ENCODE measurements at regions not wholly inside any gene's neighbourhood (a gene's known extent, or its start where the extent isn't known, plus 50 kb on each side); places are given as distances from the start of the nearest gene placed in this dataset.
"Not testable (repeated sequence)": the region's sequence is repeated elsewhere in the genome, so short reads cannot be mapped to it uniquely, and the experiment has no call there.

DNA sequence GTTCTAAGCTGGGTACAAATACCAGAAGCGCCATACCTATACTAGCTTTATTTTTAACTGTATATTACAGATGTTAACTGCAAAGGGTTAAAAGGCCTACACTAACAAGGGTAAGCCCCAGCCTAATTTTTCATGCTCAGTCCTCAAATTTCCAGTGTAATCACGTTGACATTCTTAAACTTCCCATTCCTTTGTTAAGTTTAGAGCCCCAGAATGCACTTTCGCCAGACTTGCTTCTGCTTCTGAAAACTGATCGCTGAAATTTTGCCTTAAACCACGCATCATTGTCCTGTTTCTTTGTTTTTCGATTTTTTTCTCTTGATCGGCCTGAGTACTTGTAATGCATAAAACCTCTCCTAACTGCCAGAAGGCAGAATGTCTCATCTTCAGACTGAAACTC, 2141.9 kb upstream of the AGA start:
- no peak for DNase-seq (ENCODE audit: low read depth)

DNA sequence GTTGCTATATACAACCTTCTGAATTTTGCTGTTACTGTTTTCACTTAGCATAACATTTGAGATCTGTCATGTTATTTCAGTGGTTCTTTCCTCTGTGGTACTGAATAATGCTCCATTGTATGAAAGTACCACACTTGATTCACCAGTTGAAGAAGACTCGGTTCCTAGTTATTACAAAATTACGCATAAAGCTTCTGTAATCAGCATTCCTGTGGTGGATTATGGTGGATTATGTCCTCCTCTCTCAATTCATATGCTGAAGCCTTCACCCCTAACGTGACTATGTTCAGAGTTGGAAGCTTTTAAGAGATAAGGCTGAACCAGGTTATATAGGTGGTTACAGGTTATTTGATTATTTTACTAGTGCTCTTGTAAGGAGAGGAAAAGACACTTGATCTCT, 2143.5 kb upstream of the AGA start:
- DNase-seq (ENCODE audit: low read depth): no peak

DNA sequence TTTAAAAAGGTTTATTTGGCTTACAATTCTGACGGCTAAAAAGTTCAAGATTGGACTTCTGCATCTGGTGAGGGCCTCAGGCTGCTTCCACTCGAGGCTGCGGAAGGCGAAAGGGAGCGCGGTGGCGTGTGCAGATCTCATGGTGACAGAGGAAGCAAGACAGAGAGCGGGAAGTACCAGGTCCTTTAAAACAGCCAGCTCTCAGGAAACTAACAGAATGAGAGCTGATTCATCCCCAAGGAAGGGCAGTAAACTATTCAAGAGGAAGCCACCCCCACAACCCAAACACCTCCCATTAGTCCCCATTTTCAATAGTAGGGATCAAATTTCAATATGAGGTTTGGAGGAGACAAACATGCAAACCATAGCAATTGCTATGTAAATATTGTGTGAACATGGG, 2144.2 kb upstream of the AGA start:
- DNase-seq (ENCODE audit: low read depth): peak; percentile 47

DNA sequence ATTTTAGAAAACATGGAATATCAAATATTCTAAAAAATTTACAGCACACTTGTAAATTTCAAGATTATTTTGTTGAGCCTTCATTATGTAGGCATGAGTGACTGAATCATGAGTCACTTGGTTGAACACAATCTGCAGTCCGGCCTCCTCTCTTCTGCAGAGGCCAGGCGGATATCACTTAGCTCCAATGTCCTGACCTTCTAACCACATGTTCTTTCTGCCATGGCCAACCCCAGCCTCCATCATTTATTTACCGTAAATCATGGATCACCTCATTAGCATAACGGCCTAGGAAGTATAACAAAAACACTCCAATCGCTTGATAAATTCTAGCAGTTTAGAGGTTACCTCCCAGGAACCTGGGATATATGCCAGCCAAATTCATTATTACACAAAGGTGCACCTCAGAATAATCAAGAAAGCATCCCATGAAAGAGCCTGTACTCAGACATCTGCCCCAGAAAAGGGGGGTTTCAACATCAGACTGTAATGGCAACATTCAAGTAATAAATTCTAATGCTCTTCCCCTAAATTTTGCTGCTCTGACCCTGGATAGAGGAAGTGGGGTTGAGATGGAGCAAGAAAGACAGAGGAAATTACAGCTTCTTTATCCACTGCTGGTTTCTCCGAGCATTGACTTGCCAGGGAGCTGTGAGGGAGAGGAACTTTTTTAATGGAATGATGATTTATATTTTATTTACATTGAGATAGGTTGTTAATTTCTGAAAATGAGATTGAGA, 2153.6 kb upstream of the AGA start:
- peak; percentile 90 for DNase-seq (ENCODE audit: low read depth)

DNA sequence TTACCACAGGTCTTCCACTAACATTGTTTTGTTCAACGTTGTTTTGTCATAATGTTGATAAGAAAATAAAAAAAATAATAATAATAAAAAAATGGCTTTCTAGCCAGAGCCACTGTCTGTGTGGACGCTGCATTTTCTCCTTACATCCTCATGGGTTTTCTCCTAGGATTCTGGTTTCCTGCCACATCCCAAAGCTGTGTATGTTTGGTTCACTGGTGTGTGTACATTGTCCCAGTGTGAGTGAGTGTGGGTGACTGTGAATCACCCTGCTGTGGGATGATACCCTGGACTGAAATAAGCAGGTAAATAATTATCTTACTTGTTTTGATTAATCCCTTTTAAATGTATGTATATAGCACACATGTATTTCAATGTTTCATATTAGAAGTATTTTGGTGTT, 2154.4 kb upstream of the AGA start:
- peak; percentile 52 for DNase-seq (ENCODE audit: low read depth)

DNA sequence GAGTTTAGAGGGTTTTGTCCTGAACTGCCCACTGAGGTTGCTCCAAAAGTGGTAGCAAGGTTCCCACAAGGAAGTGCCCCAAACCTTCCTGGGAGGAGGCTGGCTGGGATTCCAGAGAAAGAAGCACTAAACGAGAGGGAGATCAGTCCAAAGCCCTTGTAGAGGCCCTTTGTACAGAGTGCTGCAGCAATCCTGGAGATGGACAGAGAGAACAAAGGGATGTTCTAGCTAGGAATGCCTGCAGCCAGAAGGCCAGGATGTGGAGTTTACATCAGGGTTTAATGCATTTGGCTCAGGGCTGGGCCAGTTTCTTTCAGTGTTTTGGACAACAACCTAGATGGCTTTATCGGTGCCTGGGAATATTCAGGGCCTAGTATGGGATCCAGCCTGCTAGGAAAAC, 2155.1 kb upstream of the AGA start:
- no peak for DNase-seq (ENCODE audit: low read depth)

DNA sequence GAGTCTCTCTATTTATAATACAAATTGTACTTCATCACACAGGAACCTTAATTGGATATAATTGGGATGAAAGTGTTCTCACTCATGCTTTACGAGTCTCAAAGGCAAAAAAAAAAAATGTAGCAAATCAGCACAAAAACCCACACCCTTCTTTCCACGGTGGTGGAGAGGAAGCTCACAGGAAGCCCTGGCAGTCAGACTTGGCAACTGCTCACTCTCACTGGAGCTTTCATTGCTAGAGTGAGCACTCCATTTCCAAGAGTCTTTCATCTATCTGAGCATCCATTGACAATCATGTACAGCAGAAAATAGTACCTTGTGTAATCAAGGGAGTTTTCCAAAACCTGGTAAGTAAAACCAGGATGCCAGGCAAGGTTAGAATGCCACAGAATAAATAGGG, 2159.4 kb upstream of the AGA start:
- DNase-seq (ENCODE audit: low read depth): peak; percentile 38

DNA sequence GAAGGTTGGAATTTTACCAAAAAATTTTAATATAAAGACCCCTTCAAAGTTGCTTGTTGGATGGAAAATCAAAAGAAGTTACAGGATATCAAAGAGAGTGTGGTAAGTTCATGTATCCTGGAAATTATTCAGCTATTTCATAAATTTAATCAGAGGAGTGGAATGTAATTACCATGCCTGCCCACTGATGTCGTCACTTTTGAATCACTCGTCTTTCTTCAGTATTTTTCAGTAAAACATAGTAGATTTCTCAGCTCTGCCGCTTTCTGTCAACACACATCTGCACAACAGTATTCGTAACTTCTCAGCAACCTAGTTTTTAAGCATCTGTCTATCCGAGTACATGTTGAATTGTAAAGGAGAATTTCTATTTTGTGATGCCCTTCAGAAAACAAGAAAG, 2163.0 kb upstream of the AGA start:
- peak; percentile 80 for DNase-seq (ENCODE audit: low read depth)

DNA sequence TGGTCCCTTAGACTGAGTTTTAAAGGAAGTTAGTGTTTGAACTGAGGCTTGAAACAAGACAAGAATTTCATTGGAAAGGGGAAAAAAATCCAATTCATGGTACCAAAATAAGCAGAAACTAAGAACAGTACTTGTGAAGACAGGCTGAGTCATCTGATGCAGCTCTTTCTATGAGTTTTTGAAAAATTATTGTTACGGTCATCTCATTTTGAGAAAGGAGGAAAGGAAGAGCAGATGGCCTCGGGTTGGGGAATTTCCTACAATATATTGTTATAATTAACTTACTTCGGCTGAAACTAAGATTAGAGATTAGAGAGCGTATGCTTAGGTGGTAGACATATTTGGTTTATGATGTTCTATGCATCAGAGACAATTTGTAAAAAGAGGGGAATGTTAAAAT, 2164.8 kb upstream of the AGA start:
- DNase-seq (ENCODE audit: low read depth): peak; percentile 47

DNA sequence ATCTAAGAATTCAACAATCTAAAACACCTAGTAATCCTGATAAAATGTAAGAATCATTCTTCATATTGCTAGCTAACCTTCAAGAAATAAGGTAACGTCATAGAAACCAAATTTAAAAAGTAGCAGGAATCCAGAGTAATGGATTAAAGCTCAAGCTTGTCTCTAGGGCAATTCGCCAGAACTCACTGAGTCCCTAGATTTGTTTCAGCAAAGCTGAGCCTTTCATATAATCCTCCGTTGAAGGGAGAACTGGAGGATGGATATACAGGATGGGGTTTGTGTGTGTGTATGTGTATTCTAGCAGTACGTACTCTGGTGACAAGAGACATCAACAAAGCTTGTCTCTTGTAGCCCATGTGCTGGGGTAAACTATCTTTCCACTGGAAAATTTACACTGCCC, 2173.5 kb upstream of the AGA start:
- DNase-seq (ENCODE audit: low read depth): peak; percentile 23

DNA sequence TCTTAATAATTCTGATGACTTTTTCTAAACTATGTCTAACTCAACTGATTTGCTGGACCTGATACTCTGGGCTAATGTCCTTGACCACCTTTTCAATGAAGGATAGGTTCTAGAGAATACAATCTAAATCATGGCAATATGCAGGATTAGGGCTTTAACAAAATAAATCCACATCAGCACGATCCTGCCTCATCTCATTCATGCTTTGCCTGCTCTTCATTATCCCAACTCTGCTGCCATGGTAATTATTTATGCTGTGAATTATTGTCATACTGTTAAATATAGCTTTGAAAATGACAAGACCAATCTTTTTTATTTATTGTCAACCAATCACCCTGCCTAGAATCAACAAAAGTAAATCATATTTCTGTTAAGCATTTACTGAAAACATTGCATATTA, 2176.7 kb upstream of the AGA start:
- no peak for DNase-seq (ENCODE audit: low read depth)

DNA sequence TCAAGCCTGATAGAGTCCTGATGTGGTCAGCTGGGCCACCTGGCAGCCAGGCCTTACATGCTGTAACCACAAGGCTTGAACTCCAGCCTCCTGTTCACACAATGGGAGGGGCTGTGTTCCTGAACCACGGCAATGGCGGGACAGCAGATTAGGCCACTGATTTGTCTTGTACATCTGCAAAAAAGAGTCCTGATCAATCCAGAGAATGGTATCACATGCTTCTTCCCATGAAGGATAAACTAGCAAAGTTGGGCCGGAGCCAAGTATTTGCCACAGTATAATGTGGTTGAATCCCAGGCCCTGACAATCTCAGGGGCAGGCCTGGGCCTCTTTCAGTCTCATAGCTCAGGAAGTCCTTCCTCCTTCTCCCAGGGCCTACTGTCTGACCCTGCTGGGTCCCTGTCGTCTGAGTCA, 2182.5 kb upstream of the AGA start:
- peak; percentile 81 for DNase-seq (ENCODE audit: low read depth)

DNA sequence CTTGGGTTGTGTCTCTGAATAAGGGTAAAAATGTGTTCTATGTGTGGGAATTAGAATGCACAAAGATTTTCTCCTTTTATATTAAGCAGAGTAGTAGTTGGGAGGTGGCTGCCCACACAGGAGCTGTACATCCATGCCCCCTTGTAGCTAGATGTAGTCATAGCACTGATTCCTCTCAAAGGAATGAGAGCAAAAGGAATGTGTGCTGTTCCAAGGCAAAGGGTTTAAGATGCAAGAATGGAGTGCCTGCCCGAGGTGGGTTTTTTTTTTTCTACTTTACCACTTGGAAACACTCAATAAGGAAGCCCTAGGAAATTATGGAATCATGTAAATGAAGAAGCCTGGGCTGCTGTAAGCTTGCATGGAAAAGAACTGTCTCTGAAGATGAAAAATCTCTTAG, 2183.2 kb upstream of the AGA start:
- peak; percentile 83 for DNase-seq (ENCODE audit: low read depth)

DNA sequence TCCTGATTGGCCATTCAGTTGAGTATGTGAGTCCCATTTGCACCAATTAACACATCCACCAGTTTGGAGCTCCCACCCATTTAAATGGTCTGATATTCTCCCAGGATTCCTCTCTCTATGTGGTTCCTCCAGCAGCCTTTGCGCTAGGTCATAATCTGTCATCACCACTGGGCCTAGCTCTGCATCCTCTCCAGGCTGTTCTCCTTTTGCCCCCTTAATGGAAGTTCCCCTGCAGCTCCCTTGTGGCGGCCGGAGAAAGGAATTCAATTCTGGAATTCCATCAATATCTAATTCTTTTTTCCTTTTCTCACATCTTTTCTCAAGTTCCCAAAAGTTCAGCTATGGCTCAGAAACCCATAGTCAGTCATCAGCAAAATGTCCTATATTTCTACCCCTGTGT, 2184.4 kb upstream of the AGA start:
- DNase-seq (ENCODE audit: low read depth): peak; percentile 34

DNA sequence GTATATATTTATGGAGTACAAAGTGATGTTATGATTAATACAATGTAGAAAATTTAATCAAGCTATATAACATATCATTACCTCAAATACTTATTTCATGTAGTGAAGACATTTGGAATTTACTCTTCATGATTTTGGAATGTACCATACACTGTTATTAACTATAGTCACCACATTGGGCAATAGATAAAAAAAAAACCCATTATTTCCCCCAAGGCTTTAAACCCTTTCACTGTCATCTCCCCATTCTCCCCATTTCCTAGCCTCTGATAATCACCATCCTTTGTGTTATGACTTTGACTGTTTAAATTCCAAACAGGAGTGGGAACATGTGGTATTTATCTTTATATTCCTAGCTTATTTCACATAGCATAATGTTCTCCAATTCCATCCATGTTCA, 2189.1 kb upstream of the AGA start:
- no peak for DNase-seq (ENCODE audit: low read depth)

DNA sequence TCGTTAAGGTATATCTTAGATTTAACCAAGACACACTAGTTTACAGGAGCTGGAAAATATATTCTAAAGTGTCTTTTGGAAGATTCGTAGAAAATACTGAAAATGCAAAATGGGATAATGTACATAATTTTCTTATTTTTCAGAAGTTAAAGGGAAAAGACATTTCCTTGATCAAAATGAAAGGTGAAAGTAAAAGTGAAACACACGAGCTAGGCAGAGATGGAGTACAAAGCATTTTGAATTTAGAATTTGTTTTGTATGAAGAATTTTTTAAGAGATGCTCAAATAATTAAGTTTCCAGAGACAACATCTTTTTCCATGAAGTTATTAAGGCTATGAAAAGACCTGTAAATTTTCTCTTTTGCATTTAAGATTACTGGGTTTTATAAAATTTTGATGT, 2192.6 kb upstream of the AGA start:
- DNase-seq (ENCODE audit: low read depth): no peak

DNA sequence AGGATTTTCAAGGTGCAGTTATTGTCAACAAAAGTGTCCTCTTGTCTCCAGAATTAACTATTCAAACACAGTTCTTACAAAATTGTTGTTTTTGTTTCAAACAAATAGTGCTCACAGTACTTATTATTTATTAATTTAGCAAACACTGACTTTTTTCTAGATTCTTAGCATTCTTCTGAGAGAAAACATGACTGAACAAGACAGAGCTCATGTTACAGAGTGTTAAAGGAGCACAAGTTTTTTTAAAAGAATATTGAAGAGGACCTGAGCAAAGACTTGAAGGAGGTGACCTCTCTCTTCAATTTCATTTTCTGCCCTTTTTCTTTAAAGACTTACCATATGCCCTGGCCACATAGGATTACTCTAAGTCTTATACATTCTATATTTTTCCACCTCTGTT, 2220.3 kb upstream of the AGA start:
- DNase-seq (ENCODE audit: low read depth): no peak

DNA sequence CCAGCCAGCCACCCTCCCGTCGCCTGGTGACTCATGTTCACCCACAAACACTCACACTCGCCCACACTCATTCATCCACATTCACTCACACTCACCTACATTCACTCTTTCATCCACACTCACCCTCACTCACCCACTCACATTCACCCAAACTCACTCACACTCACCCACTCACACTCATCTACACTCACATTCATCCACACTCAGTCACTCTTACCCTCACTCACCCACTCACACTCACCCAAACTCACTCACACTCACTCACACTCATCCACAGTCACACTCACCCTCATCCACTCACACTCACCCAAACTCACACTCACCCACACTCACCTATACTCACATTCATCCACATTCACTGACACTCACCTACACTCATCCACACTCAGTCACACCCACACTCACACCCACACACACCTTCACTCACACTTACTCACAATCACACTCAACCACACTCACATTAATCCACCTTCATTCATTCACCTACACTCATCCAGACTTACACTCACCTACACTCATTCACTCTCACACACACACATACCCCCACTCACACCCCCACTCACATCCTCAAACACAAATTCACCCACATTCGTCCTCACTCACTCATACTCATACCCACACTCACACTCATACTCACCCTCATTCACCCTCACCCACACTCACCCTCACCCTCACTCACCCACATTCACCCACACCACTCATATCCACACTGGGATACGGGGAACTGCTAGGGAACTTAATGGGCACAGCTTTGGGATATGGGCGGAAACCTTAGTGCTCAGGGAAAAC, 2221.6 kb upstream of the AGA start:
- no peak for DNase-seq (ENCODE audit: low read depth)

DNA sequence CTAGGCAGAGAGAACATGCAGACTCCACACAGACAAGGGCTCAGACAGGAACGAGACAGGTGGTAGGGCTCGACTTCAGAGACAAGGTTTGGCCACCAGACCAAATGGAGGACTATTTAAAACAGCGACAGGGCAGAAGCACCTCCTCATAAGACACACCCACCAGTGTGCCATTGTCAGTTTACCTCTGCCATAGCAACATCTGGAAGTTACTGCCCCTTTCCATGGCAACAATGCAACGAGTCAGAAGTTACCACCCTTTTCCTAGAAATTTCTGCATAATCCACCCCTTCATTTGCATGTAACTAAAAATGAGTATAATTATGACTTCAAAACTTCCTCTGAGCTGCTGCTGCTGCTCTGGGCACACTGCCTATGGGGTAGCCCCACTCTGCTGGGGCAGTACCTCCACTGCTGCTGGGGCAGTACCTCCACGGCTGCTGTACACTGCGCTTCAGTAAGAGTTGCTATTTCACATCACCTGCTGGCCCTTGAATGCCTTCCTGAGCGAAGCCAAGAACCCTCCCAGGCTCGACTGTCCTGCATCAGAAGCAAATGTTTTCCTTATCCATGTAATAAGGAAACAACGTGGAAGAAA, 2222.3 kb upstream of the AGA start:
- DNase-seq (ENCODE audit: low read depth): no peak

DNA sequence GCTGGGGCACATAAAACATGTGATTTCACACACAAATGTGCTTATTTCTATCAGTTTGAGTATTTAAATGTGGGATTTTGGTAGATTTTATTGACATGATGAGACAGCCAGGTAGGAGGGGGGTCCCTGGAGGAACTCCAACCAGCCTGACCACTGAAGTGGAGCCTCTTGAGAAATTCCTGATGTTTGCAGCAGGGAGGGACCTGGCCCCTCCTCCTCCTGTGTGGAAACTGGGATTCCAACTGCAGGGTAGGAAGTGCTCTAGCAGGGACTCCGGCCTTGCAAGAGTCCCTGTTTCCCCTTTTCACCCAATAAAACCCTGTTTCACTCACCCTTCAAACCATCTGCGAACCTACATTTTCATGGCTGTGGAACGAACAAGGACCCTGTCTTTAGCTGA, 2224.0 kb upstream of the AGA start:
- no peak for DNase-seq (ENCODE audit: low read depth)

DNA sequence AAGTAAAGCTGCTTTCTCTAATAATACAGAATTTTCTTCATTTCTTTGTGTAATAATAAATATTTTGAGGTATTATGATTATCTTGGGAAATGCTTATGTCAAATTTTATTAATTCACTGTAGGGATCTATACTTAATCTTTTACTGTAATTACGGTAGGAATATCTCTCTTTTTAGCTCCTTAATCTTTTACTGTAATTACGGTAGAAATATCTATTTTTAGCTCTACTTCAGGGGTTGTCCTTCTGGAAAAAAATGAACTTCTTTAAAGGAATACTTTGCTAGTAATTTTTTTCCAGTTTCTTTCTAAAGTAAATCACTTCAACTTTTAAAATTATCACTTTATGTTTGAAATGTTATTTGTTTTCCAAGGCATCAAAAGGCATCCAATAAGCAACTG, 2229.4 kb upstream of the AGA start:
- DNase-seq (ENCODE audit: low read depth): peak; percentile 40

DNA sequence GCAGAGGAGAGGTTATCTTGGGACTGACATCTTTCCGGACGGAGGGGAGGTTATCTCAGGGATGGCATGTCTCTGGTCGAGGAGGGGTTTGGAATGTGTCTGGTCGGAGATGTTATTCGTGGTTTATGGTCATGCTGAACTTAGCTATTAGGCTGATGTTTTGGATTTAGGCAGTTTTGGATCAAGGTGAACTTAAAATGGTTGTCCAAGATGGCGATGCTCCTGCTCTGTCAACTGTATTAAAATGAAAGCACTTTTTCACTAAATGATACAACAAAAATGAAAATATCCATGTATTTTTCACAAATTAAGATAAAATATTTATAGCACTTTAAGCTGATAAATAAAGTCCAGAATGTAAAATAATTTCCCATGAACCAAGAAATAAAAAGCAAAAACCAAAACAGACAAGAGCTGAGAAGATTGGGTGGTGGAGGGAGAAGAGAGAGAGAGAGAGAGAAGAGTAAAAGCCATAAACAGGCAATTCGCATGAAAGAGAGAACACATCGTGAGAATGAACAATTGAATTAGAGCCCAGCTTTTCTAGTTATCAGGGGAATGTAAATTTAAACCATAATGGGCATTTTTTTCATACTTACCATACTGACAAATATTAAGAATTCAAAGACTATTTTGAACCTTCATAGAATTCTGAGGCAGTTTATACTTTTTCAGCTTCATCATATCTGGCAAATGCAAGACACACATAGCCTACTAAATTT, 2236.0 kb upstream of the AGA start:
- no peak for DNase-seq (ENCODE audit: low read depth)

DNA sequence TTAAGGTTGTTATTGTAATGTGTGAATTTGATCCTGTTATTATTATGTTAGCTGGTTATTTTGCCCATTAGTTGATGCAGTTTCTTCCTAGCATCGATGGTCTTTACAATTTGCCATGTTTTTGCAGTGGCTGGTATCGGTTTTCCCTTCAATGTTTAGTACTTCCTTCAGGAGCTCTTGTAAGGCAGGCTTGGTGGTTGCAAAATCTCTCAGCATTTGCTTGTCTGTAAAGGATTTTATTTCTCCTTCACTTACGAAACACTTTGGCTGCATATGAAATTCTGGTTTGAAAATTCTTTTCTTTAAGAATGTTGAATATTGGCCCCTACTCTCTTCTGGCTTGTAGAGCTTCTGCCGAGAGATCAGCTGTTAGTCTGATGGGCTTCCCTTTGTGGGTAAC, 2241.4 kb upstream of the AGA start:
- not testable (repeated sequence) for DNase-seq (ENCODE audit: low read depth)

Measured in ELR (cell line).